Osteocyte (in vitro differentiated cells): ENCODE measurements at regions not wholly inside any gene's neighbourhood (a gene's known extent, or its start where the extent isn't known, plus 50 kb on each side); places are given as distances from the start of the nearest gene placed in this dataset.
A peak's percentile ranks its signal among the peaks of the same experiment; 100 is the strongest.

ENCODE experiments used
- DNase-seq: peaks from one replicate; pipeline ENCODE4 v3.0.0; 2021; ENCODE audit warnings: mixed read lengths; ENCODE audit not compliant: unreplicated experiment; ENCODE audit errors: extremely low spot score
- H3K27ac Mint-ChIP-seq: one replicate; pipeline ENCODE4 v1.8.0; 2021; ENCODE audit warnings: mild to moderate bottlenecking, mixed read lengths; ENCODE audit not compliant: unreplicated experiment
- H3K27me3 Mint-ChIP-seq: one replicate; pipeline ENCODE4 v1.8.0; 2021; ENCODE audit warnings: mixed read lengths; ENCODE audit not compliant: unreplicated experiment
- H3K36me3 Mint-ChIP-seq: one replicate; pipeline ENCODE4 v1.8.0; 2021; ENCODE audit warnings: mixed read lengths; ENCODE audit not compliant: unreplicated experiment
- H3K4me1 Mint-ChIP-seq: one replicate; pipeline ENCODE4 v1.8.0; 2021; ENCODE audit warnings: mixed read lengths; ENCODE audit not compliant: unreplicated experiment
- H3K4me3 Mint-ChIP-seq: one replicate; pipeline ENCODE4 v1.8.0; 2021; ENCODE audit warnings: mild to moderate bottlenecking, moderate library complexity, mixed read lengths; ENCODE audit not compliant: unreplicated experiment
- H3K9me3 Mint-ChIP-seq: one replicate; pipeline ENCODE4 v1.8.0; 2021; ENCODE audit warnings: mixed read lengths; ENCODE audit not compliant: unreplicated experiment
- TF ChIP-seq, protein P1 (sequence below): fragments of 200-600 bp; sonication (generic); IDR thresholded peaks from 2 replicates; pipeline ENCODE4 v1.5.0; 2021; ENCODE audit warnings: antibody characterized with exemption, mild to moderate bottlenecking, moderate library complexity

GRCh38 chr4:66204534-66205247, 534.4 kb upstream of the EPHA5 start:
- Mint-ChIP-seq H3K9me3 (peaks cover 28% of the 10 kb centered on the region), H3K27me3 (no peaks in the 10 kb centered on the region), H3K4me1 (peaks cover 15% of the 10 kb centered on the region), H3K27ac (peak overlapping the region; percentile 39), H3K36me3 (peaks cover 12% of the 10 kb centered on the region), H3K4me3 (no peak overlapping the region)
- DNase-seq = no peak
- TF ChIP-seq, protein P1, sequence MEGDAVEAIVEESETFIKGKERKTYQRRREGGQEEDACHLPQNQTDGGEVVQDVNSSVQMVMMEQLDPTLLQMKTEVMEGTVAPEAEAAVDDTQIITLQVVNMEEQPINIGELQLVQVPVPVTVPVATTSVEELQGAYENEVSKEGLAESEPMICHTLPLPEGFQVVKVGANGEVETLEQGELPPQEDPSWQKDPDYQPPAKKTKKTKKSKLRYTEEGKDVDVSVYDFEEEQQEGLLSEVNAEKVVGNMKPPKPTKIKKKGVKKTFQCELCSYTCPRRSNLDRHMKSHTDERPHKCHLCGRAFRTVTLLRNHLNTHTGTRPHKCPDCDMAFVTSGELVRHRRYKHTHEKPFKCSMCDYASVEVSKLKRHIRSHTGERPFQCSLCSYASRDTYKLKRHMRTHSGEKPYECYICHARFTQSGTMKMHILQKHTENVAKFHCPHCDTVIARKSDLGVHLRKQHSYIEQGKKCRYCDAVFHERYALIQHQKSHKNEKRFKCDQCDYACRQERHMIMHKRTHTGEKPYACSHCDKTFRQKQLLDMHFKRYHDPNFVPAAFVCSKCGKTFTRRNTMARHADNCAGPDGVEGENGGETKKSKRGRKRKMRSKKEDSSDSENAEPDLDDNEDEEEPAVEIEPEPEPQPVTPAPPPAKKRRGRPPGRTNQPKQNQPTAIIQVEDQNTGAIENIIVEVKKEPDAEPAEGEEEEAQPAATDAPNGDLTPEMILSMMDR = no peak

- no peak for DNase-seq
- Mint-ChIP-seq H3K36me3 (peaks cover under 1% of the 10 kb centered on the region), H3K4me3 (no peak overlapping the region), H3K4me1 (peaks cover 15% of the 10 kb centered on the region), H3K27me3 (no peaks in the 10 kb centered on the region), H3K9me3 (peaks cover 14% of the 10 kb centered on the region), H3K27ac (no peak overlapping the region)
- TF ChIP-seq, protein P1 = no peak
Observed at GRCh38 chr4:66202870-66203269, 532.6 kb upstream of the EPHA5 start.

- Mint-ChIP-seq H3K4me1 (peaks cover 15% of the 10 kb centered on the region), H3K27me3 (no peaks in the 10 kb centered on the region), H3K36me3 (peaks cover 1% of the 10 kb centered on the region), H3K27ac (no peak overlapping the region), H3K9me3 (peaks cover 7% of the 10 kb centered on the region), H3K4me3 (no peak overlapping the region)
- DNase-seq = no peak
- TF ChIP-seq, protein P1 = no peak
Observed at GRCh38 chr4:66197451-66197850, 527.2 kb upstream of the EPHA5 start.

- H3K36me3 Mint-ChIP-seq = peaks cover 1% of the 10 kb centered on the region
- TF ChIP-seq, protein P1 = no peak
- no peaks in the 10 kb centered on the region for H3K9me3 Mint-ChIP-seq
- no peaks in the 10 kb centered on the region for H3K27me3 Mint-ChIP-seq
- H3K4me3 Mint-ChIP-seq = no peak overlapping the region
- no peak overlapping the region for H3K27ac Mint-ChIP-seq
- no peak for DNase-seq
- peaks cover 21% of the 10 kb centered on the region for H3K4me1 Mint-ChIP-seq
Observed at GRCh38 chr4:66193487-66193886, 523.2 kb upstream of the EPHA5 start.

DNA sequence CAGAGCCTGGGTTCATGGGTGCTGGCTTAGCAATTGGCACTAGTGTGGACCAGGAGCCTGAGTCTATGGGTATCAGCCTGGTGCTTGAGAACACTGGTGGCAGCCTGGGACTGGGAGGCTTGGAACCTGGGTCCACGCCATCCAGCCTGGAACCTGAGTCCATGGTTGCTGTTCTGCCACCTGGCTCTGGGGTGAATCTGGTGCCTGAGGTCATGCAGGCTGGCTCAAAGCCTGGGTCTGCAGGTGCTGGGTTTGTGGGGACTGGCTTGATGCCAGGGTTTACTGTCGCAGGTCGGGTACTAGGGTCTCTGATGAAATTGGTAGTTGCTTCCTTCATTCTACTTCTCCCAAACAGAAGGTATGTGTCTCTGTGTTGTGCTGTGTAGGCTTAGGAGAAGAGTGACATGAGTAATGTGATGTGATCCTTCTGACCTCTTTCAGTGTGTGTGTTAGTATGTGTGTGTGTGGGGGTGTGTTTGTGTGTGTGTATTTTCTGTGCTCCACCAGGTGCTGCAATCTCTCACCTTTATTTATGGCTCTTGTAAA, 517.0 kb upstream of the EPHA5 start:
- H3K9me3 Mint-ChIP-seq = peaks cover 4% of the 10 kb centered on the region
- H3K4me1 Mint-ChIP-seq = peaks cover 10% of the 10 kb centered on the region
- peaks cover 3% of the 10 kb centered on the region for H3K36me3 Mint-ChIP-seq
- no peak overlapping the region for H3K27ac Mint-ChIP-seq
- no peak for DNase-seq
- no peaks in the 10 kb centered on the region for H3K27me3 Mint-ChIP-seq
- H3K4me3 Mint-ChIP-seq = no peak overlapping the region
- TF ChIP-seq, protein P1 = no peak
